RWPE2 (cell line): ENCODE measurements at regions not wholly inside any gene's neighbourhood (a gene's known extent, or its start where the extent isn't known, plus 50 kb on each side); places are given as distances from the start of the nearest gene placed in this dataset.

Experiments used
- ATAC-seq: fragments of 200-7000 bp; cut with Tn5 transposase; 3 replicates; pipeline ENCODE4 v1.9.1; 2021; ENCODE audit warnings: low read depth
- DNase-seq: peaks from one replicate; pipeline ENCODE4 v3.0.0-alpha.2; 2020; ENCODE audit warnings: low spot score
- H3K27ac ChIP-seq: fragments of 450-650 bp; 2 replicates; pipeline ENCODE4 v1.5.1; 2017; ENCODE audit warnings: mild to moderate bottlenecking; ENCODE audit not compliant: poor library complexity, severe bottlenecking
- H3K27me3 ChIP-seq: fragments of 250-450 bp; sonication (Bioruptor Pico); 2 replicates; pipeline ENCODE4 v1.5.1; 2021; ENCODE audit warnings: mild to moderate bottlenecking, moderate library complexity; ENCODE audit not compliant: insufficient read depth, poor library complexity, severe bottlenecking
- H3K36me3 ChIP-seq: fragments of 250-450 bp; sonication (Bioruptor Pico); 2 replicates; pipeline ENCODE4 v1.5.1; 2020; ENCODE audit warnings: low read depth, mild to moderate bottlenecking, moderate library complexity
- H3K4me1 ChIP-seq: fragments of 250-450 bp; sonication (Bioruptor Pico); 2 replicates; pipeline ENCODE4 v1.5.1; 2021; ENCODE audit warnings: mild to moderate bottlenecking, moderate library complexity; ENCODE audit not compliant: insufficient read depth, poor library complexity, severe bottlenecking
- H3K4me3 ChIP-seq: fragments of 250-450 bp; sonication (Bioruptor Pico); 2 replicates; pipeline ENCODE4 v1.5.1; 2021; ENCODE audit warnings: mild to moderate bottlenecking, moderate library complexity; ENCODE audit not compliant: severe bottlenecking
- H3K9me3 ChIP-seq: fragments of 250-450 bp; sonication (Bioruptor Pico); 2 replicates; pipeline ENCODE4 v1.5.1; 2021; ENCODE audit warnings: mild to moderate bottlenecking, moderate library complexity; ENCODE audit not compliant: severe bottlenecking
- TF ChIP-seq, protein P1 (sequence below): fragments of 450-650 bp; IDR thresholded peaks from one replicate; pipeline ENCODE4 v1.5.1; 2017; ENCODE audit warnings: mild to moderate bottlenecking, moderate library complexity; ENCODE audit not compliant: poor library complexity, severe bottlenecking

DNA sequence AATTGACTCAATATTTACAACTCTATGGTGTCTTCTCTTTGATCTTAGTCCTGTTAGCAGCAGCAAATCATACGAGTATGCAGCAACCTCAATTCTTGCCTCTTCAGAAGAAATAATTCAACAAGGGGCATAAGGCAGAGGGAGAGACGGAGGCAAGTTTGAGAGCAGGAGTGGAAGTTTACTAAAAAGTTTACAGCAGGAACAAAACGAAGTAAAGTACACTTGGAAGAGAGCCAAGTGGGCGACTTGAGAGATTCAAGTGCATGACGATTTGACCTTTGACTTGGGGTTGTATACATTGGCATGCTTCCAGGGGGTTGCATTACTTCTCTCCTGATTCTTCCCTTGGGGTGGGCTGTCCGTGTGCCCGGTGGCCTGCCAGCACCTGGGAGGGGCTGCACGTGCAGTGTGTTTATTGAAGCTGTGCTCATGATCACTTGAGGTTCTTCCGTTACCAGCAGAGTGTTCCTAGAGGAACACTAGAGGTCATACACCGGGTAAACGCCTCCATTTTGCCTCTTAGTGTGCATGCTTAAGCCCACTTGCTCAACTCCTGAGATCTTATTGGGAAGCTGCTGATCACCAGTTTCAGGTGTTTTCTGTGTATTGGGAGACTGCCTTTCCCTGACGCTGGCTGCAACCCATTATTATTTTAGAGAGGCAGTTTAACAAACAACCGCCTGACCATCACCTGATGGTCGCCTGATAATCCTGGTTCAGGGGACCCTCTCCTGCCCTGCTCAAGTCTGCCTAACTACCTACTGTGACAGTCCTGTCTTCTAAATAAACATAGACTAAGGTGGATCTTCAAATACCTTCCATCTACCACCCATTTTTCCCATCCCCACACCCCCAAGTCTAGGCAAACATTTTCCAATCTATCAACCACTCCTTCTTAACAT lies 172.4 kb upstream of the MYLIP start:
- Histone ChIP-seq H3K4me1 (no peaks in the 10 kb centered on the region), H3K27ac (no peak overlapping the region), H3K9me3 (no peaks in the 10 kb centered on the region), H3K36me3 (no peaks in the 10 kb centered on the region), H3K27me3 (no peaks in the 10 kb centered on the region), H3K4me3 (no peak overlapping the region)
- TF ChIP-seq, protein P1, sequence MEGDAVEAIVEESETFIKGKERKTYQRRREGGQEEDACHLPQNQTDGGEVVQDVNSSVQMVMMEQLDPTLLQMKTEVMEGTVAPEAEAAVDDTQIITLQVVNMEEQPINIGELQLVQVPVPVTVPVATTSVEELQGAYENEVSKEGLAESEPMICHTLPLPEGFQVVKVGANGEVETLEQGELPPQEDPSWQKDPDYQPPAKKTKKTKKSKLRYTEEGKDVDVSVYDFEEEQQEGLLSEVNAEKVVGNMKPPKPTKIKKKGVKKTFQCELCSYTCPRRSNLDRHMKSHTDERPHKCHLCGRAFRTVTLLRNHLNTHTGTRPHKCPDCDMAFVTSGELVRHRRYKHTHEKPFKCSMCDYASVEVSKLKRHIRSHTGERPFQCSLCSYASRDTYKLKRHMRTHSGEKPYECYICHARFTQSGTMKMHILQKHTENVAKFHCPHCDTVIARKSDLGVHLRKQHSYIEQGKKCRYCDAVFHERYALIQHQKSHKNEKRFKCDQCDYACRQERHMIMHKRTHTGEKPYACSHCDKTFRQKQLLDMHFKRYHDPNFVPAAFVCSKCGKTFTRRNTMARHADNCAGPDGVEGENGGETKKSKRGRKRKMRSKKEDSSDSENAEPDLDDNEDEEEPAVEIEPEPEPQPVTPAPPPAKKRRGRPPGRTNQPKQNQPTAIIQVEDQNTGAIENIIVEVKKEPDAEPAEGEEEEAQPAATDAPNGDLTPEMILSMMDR, result no peak
- ATAC-seq (no peak), DNase-seq (no peak)

DNA sequence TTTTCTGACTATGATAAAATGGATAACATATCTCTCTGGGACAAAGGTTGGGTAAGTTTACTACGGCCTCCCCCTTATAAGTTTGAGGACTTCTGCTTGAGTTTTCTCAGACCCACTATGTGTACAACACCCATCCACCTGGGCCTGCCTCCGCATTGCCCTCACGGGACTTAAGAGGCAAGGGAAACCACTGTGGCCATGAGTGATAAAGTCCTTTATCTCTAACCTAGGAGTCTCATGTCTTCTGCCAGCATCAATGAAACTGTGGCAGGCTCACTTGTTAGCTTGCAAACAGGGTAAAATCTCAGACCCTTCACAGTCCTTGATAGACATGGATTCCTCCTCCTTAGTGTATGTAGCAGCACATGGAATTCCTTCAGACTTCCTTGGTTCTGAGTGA lies 173.4 kb upstream of the MYLIP start:
- ATAC-seq (no peak), DNase-seq (no peak)
- Histone ChIP-seq H3K36me3 (no peaks in the 10 kb centered on the region), H3K4me3 (no peak overlapping the region), H3K4me1 (no peaks in the 10 kb centered on the region), H3K27me3 (no peaks in the 10 kb centered on the region), H3K9me3 (no peaks in the 10 kb centered on the region), H3K27ac (no peak overlapping the region)
- TF ChIP-seq, protein P1, result no peak

DNA sequence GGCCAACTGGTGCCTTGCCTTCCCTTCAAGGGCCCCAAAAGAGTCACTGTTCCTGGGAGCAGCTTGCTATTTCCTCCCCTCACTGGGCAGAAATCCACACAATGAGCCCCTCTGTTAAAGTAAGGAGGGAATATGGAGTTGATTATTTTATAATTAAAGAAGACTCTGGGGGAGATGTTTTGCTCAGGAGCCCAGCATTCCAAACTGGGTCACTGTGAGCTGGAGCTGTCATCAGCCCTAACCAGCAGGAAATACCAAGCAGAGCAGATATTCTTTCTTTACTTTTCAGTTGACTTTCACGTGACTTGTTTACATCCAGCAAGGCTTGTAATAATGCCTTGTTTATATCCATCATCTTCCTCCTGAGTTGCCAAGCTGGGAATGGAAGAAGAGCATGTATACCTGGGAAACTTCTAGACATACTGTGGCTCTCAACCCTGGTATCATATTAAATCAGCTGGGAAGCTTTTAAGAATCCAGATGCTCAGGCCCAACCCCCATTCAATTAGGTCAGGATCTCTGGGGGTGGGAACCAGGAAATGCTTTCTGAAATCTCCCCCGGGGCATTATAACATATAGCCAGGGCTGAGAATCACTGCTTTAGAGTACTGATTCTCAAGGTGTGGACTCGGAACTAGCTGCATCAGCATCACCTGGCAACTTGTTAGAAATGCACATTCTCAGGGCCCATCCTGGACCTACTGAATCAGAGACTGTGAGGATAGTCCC lies 175.6 kb upstream of the MYLIP start:
- Histone ChIP-seq H3K27me3 (no peaks in the 10 kb centered on the region), H3K27ac (no peak overlapping the region), H3K4me1 (peaks cover 14% of the 10 kb centered on the region), H3K9me3 (no peaks in the 10 kb centered on the region), H3K4me3 (no peak overlapping the region), H3K36me3 (no peaks in the 10 kb centered on the region)
- TF ChIP-seq, protein P1, result no peak
- DNase-seq, result no peak
- ATAC-seq, result no peak

DNA sequence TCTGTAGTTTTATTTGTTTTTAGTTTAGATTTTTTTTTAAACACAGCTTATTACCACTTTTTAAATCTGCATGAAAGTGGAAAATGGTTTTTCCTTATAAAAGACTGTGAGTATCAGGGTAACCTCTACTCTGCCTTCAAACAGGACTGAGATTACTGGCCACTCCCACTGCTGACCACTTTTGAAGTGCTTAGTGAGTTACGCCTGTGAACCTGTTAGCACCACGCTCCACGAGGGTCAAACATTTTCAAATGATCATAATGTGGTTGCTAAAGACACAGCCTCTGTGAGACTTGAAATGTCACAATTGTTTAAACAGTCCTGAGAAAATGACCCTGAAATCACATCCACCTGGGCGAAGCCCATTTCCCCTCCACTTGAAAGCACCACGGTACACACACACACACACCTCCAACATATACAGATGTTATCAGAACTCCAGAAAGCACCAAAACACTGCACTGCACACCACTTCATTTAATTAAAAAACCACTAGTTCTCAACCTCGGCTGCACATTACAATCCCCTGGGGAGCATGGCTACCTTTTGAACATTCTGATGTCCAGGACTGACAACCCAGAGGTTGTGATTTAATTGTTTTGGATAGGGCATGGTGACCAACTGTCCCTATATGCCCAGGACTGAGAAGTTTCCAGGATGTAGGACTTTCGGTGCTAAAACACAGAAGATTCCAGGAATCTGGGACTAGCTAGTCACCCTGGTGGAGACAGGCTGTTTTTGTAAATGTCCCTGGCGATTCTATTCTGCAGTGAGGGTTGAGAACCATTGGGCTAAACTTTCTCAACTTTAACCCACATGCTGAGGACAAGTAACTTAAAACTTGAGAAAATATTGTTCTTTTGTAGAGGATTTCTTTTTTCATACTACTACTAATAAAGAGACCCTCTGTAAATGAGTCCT lies 176.4 kb upstream of the MYLIP start:
- Histone ChIP-seq H3K36me3 (no peaks in the 10 kb centered on the region), H3K27me3 (no peaks in the 10 kb centered on the region), H3K4me1 (peaks cover 14% of the 10 kb centered on the region), H3K27ac (no peak overlapping the region), H3K9me3 (no peaks in the 10 kb centered on the region), H3K4me3 (no peak overlapping the region)
- TF ChIP-seq, protein P1, result no peak
- DNase-seq, result no peak
- ATAC-seq, result no peak
